Stimulated activated CD8-positive, alpha-beta memory T cell treated with anti-CD3 and anti-CD28 coated beads, Interleukin-4, amount 100 ng/mL, for 1 hour (primary cell): ENCODE measurements at regions not wholly inside any gene's neighbourhood (a gene's known extent, or its start where the extent isn't known, plus 50 kb on each side); places are given as distances from the start of the nearest gene placed in this dataset.

ENCODE experiments used
- DNase-seq, 2 donors: peaks; one replicate each; pipeline ENCODE4 v3.0.0-alpha.2; 2020; ENCODE audit warnings: low read depth in 2 of 2, low spot score in 1 of 2

DNA sequence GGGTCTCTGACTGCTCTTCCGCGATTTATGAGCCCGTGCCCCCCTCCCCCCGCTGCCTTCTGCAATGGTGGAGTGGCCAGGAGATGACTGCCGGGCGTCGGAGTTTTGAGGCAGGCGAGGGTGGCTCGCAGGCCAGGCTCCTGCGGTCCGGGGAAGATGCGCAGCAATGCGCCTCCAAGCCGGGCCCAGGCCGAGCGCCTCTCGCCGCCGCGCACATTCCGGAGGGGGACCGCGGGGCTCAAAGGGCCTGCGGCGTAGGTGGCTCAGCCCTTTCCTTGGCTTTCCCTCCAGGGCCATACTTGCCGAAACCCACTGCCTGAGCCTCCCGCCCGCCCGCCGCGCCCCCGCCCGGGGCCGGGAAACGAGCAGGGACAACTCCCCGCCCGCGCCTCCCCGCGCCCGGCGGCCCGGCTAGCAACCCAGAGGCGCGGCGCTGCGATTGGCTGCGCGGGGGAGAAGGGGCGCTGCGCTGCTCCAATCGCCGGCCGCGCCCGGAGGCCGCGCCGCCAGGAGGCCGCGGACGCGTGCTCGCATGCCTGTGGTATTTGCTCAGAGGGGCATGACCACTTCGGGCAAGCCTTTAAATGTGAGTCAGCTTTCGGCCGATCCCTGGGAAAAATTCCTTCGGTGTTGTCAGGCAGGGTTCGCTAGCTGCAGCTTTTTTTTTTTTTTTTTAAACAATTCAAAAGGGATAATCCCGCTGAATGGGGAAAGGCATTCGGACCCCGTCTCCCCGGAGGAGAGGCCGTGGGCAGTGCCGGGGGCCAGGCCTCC is 157.9 kb upstream of the PARP11 start:
- peak; percentile 28 to 46 for DNase-seq

DNA sequence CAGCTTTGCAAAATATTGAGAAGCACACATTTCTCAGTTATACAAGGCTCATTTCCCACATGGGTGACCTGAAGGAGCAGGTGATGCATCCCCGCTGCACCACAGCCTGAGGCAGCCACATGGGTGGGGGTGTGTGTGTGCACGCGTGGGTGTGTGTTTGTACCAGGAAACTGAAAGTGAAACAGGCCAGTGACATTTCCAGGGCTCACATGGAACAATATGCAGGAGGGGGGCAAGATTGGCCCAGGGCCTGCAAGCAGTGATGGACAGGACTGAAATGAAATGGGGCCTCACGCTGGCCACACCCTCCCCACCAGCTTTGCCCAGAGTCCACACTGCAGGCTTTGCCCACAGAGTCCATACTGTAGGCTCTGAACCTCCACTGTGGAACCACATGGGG is 154.2 kb upstream of the PARP11 start:
- DNase-seq = peak; percentile 6 to 41

DNA sequence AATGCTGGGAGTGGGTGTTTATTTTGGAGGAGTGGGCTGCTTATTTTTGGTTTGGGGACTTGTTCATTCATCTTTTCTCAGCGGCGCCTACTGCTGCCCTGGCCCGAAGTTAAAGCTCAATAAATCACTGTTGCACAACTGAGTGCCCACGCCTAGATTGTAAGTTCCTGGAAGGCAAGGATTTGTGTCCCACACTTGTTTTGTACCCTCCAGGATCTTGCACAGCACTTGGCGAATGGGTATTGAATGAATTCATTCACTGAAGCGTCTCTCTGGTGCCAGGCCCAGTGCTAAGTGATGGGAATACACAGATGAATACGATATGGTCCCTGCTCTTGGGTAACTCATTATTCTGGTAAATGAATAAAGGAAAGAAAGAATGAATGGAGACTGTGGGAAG is 153.3 kb upstream of the PARP11 start:
- no peak for DNase-seq

GRCh38 chr12:4026020-4026358 is 152.8 kb upstream of the PARP11 start:
- no peak for DNase-seq

- no peak for DNase-seq
Measured at GRCh38 chr12:4025181-4026019, 152.2 kb upstream of the PARP11 start.

- DNase-seq = no peak
Measured at GRCh38 chr12:4024701-4025100, 151.5 kb upstream of the PARP11 start.

DNA sequence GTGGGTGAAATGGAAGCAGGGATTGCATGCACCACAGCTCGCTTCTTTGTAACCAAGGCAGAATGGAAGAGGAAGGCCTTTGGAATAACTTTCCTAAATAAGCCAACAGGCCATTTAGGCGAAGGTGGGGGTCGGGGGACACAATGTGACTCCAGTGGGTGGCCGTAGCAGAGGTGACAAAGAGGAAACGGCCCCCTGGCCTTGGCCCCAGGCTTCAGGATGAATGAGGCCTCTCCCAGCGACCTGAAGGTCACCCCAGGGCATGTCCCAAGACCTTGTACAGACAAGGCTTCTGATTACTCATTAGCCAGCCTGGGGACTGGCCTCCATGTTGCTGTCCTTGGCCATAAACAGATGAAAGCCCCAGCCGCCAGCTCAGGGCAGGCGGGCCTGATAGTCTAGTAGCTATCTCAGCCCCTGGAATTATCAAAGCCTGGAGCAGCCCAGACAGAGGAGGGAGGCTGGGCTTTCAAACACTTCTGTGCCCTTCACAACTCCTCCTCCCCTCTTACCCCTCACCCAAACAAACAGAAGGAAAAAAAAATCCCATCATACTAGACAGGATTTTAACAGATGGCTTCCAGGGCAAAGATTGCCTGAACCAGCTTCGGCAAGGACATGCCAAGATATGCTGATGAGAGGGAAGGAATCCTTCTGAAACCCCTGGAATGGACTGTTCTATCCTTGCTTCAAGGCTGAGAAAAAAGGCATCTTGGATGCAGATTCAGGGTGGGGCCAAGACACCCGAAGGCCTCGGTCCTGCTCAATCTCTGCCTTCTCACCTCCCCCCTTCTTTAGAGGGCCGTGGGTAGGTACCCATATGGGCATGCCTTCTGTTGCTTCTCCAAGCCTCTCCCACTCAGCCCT is 142.3 kb upstream of the PARP11 start:
- DNase-seq = no peak

GRCh38 chr12:4014858-4015224 is 141.6 kb upstream of the PARP11 start:
- DNase-seq = no peak

DNA sequence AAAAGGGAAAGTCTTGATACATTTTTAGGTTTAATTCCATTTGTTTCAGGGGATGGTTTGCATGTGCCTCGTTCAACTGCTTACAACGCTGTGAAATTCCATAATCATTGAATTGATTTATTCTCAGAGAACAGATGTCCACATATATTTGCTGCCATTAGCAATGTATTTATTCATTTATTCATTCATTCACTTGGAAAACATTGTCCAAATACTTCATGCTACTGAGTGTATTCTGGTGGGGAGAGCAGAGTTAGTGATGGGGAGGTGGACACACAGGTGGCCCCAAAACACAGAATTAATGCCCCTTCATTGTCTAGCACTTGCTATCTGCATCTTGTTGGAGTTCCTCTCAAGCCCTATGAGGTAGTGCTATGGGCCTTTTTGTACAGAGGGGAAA is 141.2 kb upstream of the PARP11 start:
- DNase-seq = no peak

DNA sequence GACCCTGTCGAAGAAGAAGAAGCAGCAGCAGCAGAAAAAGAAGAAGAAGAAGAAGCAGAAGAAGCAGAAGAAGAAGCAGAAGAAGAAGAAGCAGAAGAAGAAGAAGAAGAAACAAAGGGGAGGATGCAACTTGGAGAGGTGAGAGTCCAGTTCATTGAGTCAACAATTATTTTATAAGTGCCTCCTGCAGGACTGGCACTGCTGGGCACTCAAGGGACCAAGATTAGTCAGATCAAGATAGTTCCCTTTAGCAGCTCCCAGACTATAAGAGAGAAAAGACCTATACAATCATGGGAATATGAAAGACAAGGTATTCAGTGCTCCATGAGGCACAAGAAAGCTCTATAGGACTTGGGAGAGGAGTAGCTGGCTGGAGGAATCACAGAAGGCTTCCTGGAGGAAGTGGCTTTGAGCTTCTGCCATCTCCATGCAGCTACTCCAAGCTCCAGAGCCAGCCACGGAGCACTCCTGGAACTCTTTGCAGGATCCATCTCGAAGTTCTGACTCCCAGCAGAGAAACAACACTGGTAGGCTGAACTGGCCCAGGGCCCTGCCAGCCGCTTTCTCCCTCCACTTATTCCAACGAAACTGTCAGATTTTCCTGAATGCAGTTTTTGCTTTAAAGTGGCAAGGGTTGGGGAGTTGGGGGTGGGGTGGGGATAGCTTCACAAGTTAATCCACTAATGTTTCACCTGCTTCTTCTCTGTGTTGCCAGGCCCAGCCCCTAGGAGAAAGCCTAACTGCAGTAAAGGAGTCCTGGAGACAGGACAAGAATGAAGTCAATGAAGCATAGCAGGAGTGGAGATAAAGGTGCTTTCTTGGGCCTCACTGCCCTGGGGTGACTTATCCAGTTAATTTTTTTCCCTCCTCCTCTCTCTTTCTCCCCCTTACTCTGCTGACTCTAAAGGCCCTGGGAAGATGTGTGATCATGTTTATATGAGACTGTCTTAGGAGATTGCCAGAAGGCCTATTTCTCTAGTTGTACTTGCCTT is 140.1 kb upstream of the PARP11 start:
- DNase-seq = no peak

DNA sequence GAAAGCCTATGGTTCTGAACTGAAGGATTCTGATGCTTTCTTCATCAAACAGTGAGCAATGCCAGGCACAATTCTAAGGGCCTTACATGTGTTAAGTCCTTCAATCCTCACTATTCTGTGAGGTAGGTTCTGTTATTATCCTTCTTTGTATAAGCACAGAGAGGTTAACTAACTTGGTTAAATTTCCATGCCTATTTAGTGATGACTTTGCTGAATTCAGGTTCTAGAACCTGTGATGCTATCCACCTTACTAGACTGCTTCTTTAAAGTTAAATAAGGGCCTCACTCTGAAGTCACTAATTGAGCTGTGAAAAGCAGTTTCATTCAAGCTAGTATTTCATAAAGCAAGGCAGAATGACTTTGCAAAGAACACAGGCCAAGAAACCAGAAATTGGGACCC is 138.9 kb upstream of the PARP11 start:
- no peak for DNase-seq

GRCh38 chr12:4011597-4011996 is 138.4 kb upstream of the PARP11 start:
- no peak for DNase-seq

GRCh38 chr12:4009979-4010704 is 136.9 kb upstream of the PARP11 start:
- DNase-seq = no peak

DNA sequence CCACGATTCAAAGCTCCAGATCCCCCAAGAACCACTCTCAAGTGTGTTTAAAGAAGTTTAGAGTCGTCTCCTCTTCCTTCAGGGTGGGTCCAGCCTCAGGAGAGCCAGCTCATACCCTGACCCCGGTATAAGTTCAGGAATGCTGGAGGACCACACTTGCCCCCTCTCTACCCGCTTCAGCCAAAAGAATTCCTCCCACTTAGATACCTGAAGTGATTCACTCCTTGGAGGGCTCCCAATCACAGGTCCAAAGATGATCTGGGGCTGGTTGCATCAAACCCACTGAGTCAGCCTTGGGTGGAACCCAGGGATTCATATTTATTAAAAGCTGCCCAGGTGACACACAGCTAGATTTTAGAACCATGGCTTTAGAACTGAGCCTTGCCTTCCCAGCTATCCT is 133.5 kb upstream of the PARP11 start:
- DNase-seq = no peak

GRCh38 chr12:4005851-4006430 is 132.7 kb upstream of the PARP11 start:
- no peak for DNase-seq

DNA sequence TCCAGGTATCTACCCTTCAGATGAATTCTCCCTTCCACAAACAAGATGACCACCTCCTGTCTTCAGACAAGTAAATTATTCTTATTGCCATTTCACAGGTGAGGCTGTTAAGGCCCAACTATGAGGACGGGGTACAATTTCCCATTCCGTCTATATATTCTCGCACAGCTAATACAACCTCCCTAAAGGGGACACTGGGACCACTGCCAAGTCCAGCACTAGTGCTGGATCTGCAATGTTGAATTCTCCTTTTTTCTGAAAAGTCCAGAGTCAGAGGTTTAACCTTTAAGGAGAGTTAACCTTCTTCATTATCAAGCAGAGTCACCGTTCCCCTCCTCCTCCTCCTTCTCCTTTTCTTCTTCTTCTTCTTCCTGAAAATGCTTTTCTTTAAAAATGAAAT is 130.4 kb upstream of the PARP11 start:
- no peak for DNase-seq

GRCh38 chr12:4002601-4003000 is 129.4 kb upstream of the PARP11 start:
- DNase-seq = no peak

DNA sequence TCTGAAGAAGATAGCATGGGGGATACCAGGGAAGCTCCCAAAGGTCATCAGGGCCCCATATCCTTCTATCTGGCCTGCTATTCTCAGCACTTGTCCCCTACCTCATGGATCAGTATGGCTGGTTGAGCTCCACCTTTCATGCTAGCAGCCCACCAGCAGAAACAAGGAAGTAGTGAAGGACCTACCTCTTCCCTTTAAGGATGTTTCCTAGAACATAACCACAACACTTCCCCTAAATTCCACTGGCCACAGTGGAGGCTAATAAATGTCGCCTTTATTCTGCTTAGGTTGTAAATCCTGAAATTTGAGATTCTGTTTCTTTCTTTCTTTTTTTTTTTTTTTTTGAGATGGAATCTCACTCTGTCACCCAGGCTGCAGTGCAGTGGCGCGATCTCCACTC is 128.6 kb upstream of the PARP11 start:
- DNase-seq = no peak

DNA sequence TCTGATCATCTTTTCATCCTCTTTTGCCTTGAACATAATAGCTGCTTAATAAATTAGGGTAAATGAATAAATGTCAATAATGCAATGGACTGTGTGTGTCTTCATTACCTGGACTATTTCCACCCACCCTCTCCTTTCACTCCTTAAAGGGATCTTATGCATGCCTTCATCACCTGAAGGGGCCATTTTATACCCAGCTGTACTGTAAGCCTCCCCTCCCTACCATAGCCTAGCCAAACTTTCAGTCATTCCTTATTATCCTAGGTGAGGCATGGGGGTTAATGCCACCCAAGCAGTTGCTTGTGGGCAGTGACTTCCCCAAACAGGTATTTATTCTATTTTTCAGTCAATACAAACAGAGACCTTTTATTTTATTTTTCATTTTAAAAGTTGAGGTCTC is 127.8 kb upstream of the PARP11 start:
- DNase-seq = no peak

- DNase-seq = no peak
Measured at GRCh38 chr12:3999904-4000303, 126.7 kb upstream of the PARP11 start.
